Effector memory CD4-positive, alpha-beta T cell (primary cell): ENCODE measurements at regions not wholly inside any gene's neighbourhood (a gene's known extent, or its start where the extent isn't known, plus 50 kb on each side); places are given as distances from the start of the nearest gene placed in this dataset.

Source experiments
- DNase-seq, 3 donors: peaks; one replicate each; pipeline ENCODE4 v3.0.0-alpha.2; 2020
- H3K27ac ChIP-seq: 2 replicates; pipeline ENCODE4 v1.7.0; 2013; ENCODE audit warnings: mild to moderate bottlenecking, low read length, moderate library complexity; ENCODE audit not compliant: insufficient read depth, poor library complexity, severe bottlenecking
- H3K27me3 ChIP-seq: replicated peaks from 2 replicates; pipeline ENCODE4 v1.7.0; 2013; ENCODE audit warnings: mild to moderate bottlenecking, low read length; ENCODE audit not compliant: insufficient read depth, control insufficient read depth, poor library complexity, severe bottlenecking
- H3K36me3 ChIP-seq: 2 replicates; pipeline ENCODE4 v1.7.0; 2013; ENCODE audit warnings: mild to moderate bottlenecking, low read length, moderate library complexity; ENCODE audit not compliant: control insufficient read depth, insufficient read depth
- H3K4me1 ChIP-seq: 2 replicates; pipeline ENCODE4 v1.7.0; 2013; ENCODE audit warnings: low read length, mild to moderate bottlenecking; ENCODE audit not compliant: control insufficient read depth, insufficient read depth, poor library complexity, severe bottlenecking
- H3K4me3 ChIP-seq: 2 replicates; pipeline ENCODE4 v1.7.0; 2013; ENCODE audit warnings: low read length, low read depth, mild to moderate bottlenecking; ENCODE audit not compliant: insufficient read depth, poor library complexity, severe bottlenecking
- H3K9me3 ChIP-seq: 2 replicates; pipeline ENCODE4 v1.7.0; 2013; ENCODE audit warnings: mild to moderate bottlenecking, low read length, moderate library complexity; ENCODE audit not compliant: control insufficient read depth

- no peak overlapping the region for H3K27ac ChIP-seq
- H3K36me3 ChIP-seq = no peaks in the 10 kb centered on the region
- no peak for DNase-seq
- H3K27me3 ChIP-seq = no peaks in the 10 kb centered on the region
- H3K9me3 ChIP-seq = no peaks in the 10 kb centered on the region
- no peak overlapping the region for H3K4me3 ChIP-seq
- no peaks in the 10 kb centered on the region for H3K4me1 ChIP-seq
Observed at GRCh38 chr16:80176114-80176513, 364.7 kb upstream of the DYNLRB2 start.

DNA sequence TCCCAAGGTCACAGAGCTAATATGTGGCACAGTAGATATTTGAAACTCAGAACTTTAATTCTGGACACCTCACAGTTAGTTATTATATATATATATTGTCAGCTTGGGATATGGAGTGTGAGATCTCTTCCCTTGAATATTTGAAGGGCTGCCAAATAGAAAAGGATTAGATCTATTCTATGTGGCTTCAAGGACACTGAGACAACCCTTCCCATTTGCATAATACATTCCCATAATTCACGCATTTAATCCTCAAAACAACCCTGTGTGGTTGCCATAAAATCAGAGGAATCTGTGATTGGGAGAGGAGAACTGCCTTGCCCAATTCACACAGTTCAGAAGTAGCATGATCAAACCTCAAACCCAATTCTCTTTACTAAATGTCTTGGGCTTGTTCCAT lies 365.8 kb upstream of the DYNLRB2 start:
- DNase-seq = no peak
- no peaks in the 10 kb centered on the region for H3K4me1 ChIP-seq
- no peaks in the 10 kb centered on the region for H3K27me3 ChIP-seq
- no peak overlapping the region for H3K27ac ChIP-seq
- no peaks in the 10 kb centered on the region for H3K9me3 ChIP-seq
- no peaks in the 10 kb centered on the region for H3K36me3 ChIP-seq
- no peak overlapping the region for H3K4me3 ChIP-seq

- no peak for DNase-seq
- Histone ChIP-seq H3K4me3 (no peak overlapping the region), H3K9me3 (no peaks in the 10 kb centered on the region), H3K27ac (no peak overlapping the region), H3K36me3 (no peaks in the 10 kb centered on the region), H3K27me3 (no peaks in the 10 kb centered on the region), H3K4me1 (no peaks in the 10 kb centered on the region)
Observed at GRCh38 chr16:80174416-80174815, 366.4 kb upstream of the DYNLRB2 start.

GRCh38 chr16:80171746-80172145 lies 369.0 kb upstream of the DYNLRB2 start:
- no peaks in the 10 kb centered on the region for H3K9me3 ChIP-seq

GRCh38 chr16:80171199-80171598 lies 369.6 kb upstream of the DYNLRB2 start:
- no peak overlapping the region for H3K27ac ChIP-seq
- H3K36me3 ChIP-seq = no peaks in the 10 kb centered on the region
- DNase-seq = no peak
- no peaks in the 10 kb centered on the region for H3K4me1 ChIP-seq
- no peak overlapping the region for H3K4me3 ChIP-seq
- H3K27me3 ChIP-seq = no peaks in the 10 kb centered on the region
- H3K9me3 ChIP-seq = no peaks in the 10 kb centered on the region

More at GRCh38 chr16:80171746-80172145, 369.0 kb upstream of the DYNLRB2 start:
- Histone ChIP-seq H3K36me3 (no peaks in the 10 kb centered on the region), H3K4me1 (no peaks in the 10 kb centered on the region), H3K4me3 (no peak overlapping the region), H3K27ac (no peak overlapping the region), H3K27me3 (no peaks in the 10 kb centered on the region)
- no peak for DNase-seq

DNA sequence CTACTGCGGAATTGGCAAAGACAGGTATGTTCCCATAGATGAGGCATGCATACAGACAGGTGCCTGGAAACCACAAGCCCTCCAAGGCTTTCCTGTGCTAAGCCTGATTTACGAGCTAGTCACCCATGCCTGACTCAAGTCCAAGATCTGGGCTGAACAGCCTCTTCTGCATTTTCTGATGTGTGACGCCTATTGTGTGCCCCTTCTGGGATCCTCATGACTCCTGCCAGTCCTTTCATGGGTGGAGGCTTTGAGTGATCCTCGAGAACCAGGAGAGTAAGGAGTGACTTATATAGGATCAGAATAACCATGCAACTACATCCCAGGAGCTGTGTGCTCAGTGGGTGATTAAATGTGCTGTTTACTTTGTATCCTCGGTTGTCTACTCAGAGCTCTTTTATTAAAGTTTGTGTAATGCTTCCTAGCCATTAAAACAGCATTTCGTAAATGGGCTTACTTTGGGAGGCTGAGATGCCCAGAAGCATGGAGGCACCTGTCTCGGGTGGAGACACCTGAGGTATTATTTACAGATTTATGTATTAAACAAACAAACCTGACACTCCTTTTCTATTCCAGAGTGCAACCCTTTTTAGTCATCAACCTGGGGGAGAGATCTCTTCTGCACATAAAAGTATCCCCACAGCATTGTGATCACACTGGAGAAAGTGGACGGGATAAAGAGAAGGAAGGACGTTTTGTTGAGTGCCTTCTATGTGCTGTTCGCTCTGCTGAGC lies 373.0 kb upstream of the DYNLRB2 start:
- DNase-seq = no peak
- H3K4me1 ChIP-seq = no peaks in the 10 kb centered on the region
- no peaks in the 10 kb centered on the region for H3K27me3 ChIP-seq
- no peaks in the 10 kb centered on the region for H3K36me3 ChIP-seq
- H3K27ac ChIP-seq = no peak overlapping the region
- H3K4me3 ChIP-seq = no peak overlapping the region
- H3K9me3 ChIP-seq = no peaks in the 10 kb centered on the region

DNA sequence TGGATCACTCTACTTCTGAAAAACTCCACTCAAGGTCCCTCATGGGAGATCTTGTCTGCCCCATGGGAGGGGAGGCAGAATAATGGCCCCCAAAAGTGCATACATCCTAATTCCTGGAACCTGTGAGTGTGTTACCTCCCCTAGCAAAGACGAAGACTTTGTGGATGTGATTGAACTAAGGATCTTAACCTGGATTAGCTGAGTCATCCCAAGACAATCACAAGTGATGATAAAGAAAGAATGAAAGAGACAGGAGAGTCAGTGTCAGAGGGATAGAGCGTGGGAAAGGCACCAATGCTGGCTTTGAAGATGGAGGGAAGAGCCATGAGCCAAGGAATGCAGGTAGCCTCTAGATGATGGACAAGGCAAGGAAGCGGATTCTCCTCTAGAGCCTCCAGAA lies 374.7 kb upstream of the DYNLRB2 start:
- H3K36me3 ChIP-seq = no peaks in the 10 kb centered on the region
- H3K27me3 ChIP-seq = no peaks in the 10 kb centered on the region
- no peak overlapping the region for H3K4me3 ChIP-seq
- H3K27ac ChIP-seq = no peak overlapping the region
- H3K4me1 ChIP-seq = no peaks in the 10 kb centered on the region
- no peak for DNase-seq
- no peaks in the 10 kb centered on the region for H3K9me3 ChIP-seq

- Histone ChIP-seq H3K4me1 (no peaks in the 10 kb centered on the region), H3K9me3 (no peaks in the 10 kb centered on the region), H3K27me3 (no peaks in the 10 kb centered on the region), H3K27ac (no peak overlapping the region), H3K4me3 (no peak overlapping the region), H3K36me3 (no peaks in the 10 kb centered on the region)
- no peak for DNase-seq
Observed at GRCh38 chr16:80164966-80165550, 375.7 kb upstream of the DYNLRB2 start.

DNA sequence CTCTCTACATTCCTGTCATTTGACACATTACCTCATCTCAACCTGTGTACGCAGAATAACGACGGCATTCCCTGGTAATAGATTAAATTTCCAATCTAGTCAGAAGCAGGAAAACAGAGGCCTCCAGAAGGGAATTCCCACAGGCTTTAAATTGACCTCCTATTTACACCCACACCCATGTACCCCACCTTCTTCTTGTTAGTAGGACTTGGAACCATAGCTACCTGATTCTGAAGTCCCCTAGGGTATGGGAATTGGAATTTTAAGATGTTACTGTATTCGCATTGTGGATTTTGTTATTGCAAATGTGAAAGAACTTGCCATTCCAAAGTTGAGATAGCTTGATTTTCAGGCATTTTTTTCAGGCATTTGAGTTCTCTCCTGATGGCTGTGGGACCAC lies 377.5 kb upstream of the DYNLRB2 start:
- Histone ChIP-seq H3K27me3 (no peaks in the 10 kb centered on the region), H3K27ac (no peak overlapping the region), H3K4me3 (no peak overlapping the region), H3K9me3 (no peaks in the 10 kb centered on the region), H3K36me3 (no peaks in the 10 kb centered on the region), H3K4me1 (no peaks in the 10 kb centered on the region)
- DNase-seq = no peak

GRCh38 chr16:80161799-80162739 lies 378.7 kb upstream of the DYNLRB2 start:
- Histone ChIP-seq H3K27me3 (no peaks in the 10 kb centered on the region), H3K9me3 (no peaks in the 10 kb centered on the region), H3K27ac (no peak overlapping the region), H3K36me3 (no peaks in the 10 kb centered on the region), H3K4me3 (no peak overlapping the region), H3K4me1 (no peaks in the 10 kb centered on the region)
- no peak for DNase-seq
